ENCODE measurements at regions not wholly inside any gene's neighbourhood (a gene's known extent, or its start where the extent isn't known, plus 50 kb on each side); places are given as distances from the start of the nearest gene placed in this dataset.
A peak's percentile ranks its signal among the peaks of the same experiment; 100 is the strongest.

- H4K8ac ChIP-seq (ENCODE audit: low read length), result no peak overlapping the region
- no peaks in the 10 kb centered on the region for H3K9me3 ChIP-seq (ENCODE audit: control insufficient read depth, low read length)
- no peak overlapping the region for H2BK12ac ChIP-seq (ENCODE audit: low read length in 2 of 2)
- no peak overlapping the region for H3K14ac ChIP-seq (ENCODE audit: low read length in 2 of 2)
- H3K36me3 ChIP-seq (ENCODE audit: control insufficient read depth in 1 of 2, insufficient read depth in 2 of 2, low read depth in 1 of 2, low read length in 2 of 2), result no peaks in the 10 kb centered on the region
- no peak overlapping the region for H2AFZ ChIP-seq (ENCODE audit: low read depth, low read length)
- H2BK120ac ChIP-seq (ENCODE audit: low read depth, low read length), result no peak overlapping the region
- no peak for DNase-seq
- H2BK15ac ChIP-seq (ENCODE audit: low read depth, poor library complexity, severe bottlenecking), result no peak overlapping the region
- H3K4me3 ChIP-seq (ENCODE audit: insufficient read depth in 1 of 2, low read depth in 1 of 2, low read length in 2 of 2), result no peak overlapping the region
- no peaks in the 10 kb centered on the region for H3K27me3 ChIP-seq (ENCODE audit: control insufficient read depth in 1 of 2, insufficient read depth in 1 of 2, low read length in 2 of 2)
- H2AK5ac ChIP-seq (ENCODE audit: low read length, severe bottlenecking), result no peak overlapping the region
- H3K4ac ChIP-seq (ENCODE audit: low read depth in 1 of 2, low read length in 2 of 2), result no peak overlapping the region
- H2BK5ac ChIP-seq (ENCODE audit: low read depth, low read length, poor library complexity, severe bottlenecking), result no peak overlapping the region
- H3K79me1 ChIP-seq (replicated peaks; ENCODE audit: low read length, poor library complexity, severe bottlenecking), result no peaks in the 10 kb centered on the region
- no peak overlapping the region for H3K18ac ChIP-seq (ENCODE audit: low read depth in 1 of 2, low read length in 2 of 2)
- H3K23ac ChIP-seq (ENCODE audit: low read length in 2 of 2), result no peak overlapping the region
- no peak overlapping the region for H3K4me2 ChIP-seq (ENCODE audit: low read length, poor library complexity, severe bottlenecking)
- peaks cover 3% of the 10 kb centered on the region for H3K4me1 ChIP-seq (ENCODE audit: control insufficient read depth, insufficient read depth, low read depth, low read length)
- H3K9ac ChIP-seq (ENCODE audit: low read length), result no peak overlapping the region
- H4K91ac ChIP-seq (ENCODE audit: low read length), result no peak overlapping the region
- no peak overlapping the region for H3K27ac ChIP-seq (ENCODE audit: low read length, poor library complexity, severe bottlenecking)
Observed at GRCh38 chr20:11200423-11200822, 526.6 kb upstream of the JAG1 start.

- 40% methylated on average over 4 of the region's 4 CpGs for WGBS
- Histone ChIP-seq H3K4me3 (ENCODE audit: insufficient read depth in 1 of 2, low read depth in 1 of 2, low read length in 2 of 2) (no peak overlapping the region), H3K4ac (ENCODE audit: low read depth in 1 of 2, low read length in 2 of 2) (no peak overlapping the region), H2BK12ac (ENCODE audit: low read length in 2 of 2) (no peak overlapping the region), H3K27ac (ENCODE audit: low read length, poor library complexity, severe bottlenecking) (no peak overlapping the region), H2AFZ (ENCODE audit: low read depth, low read length) (no peak overlapping the region), H4K91ac (ENCODE audit: low read length) (no peak overlapping the region), H3K79me1 (replicated peaks; ENCODE audit: low read length, poor library complexity, severe bottlenecking) (no peaks in the 10 kb centered on the region), H3K4me2 (ENCODE audit: low read length, poor library complexity, severe bottlenecking) (no peak overlapping the region), H3K18ac (ENCODE audit: low read depth in 1 of 2, low read length in 2 of 2) (no peak overlapping the region), H2BK120ac (ENCODE audit: low read depth, low read length) (no peak overlapping the region), H3K27me3 (ENCODE audit: control insufficient read depth in 1 of 2, insufficient read depth in 1 of 2, low read length in 2 of 2) (peaks cover 0 to 7% of the 10 kb centered on the region in 2 experiments), H3K9me3 (ENCODE audit: control insufficient read depth, low read length) (no peaks in the 10 kb centered on the region), H3K36me3 (ENCODE audit: control insufficient read depth in 1 of 2, insufficient read depth in 2 of 2, low read depth in 1 of 2, low read length in 2 of 2) (no peaks in the 10 kb centered on the region), H4K8ac (ENCODE audit: low read length) (no peak overlapping the region), H2BK15ac (ENCODE audit: low read depth, poor library complexity, severe bottlenecking) (no peak overlapping the region), H3K4me1 (ENCODE audit: control insufficient read depth, insufficient read depth, low read depth, low read length) (peaks cover 4% of the 10 kb centered on the region), H2AK5ac (ENCODE audit: low read length, severe bottlenecking) (no peak overlapping the region), H3K23ac (ENCODE audit: low read length in 2 of 2) (no peak overlapping the region), H2BK5ac (ENCODE audit: low read depth, low read length, poor library complexity, severe bottlenecking) (no peak overlapping the region), H3K14ac (ENCODE audit: low read length in 2 of 2) (no peak overlapping the region), H3K9ac (ENCODE audit: low read length) (no peak overlapping the region)
- DNase-seq, result peak; percentile 74
Observed at GRCh38 chr20:11204926-11205768, 531.3 kb upstream of the JAG1 start.

- Histone ChIP-seq H3K14ac (ENCODE audit: low read length in 2 of 2) (no peak overlapping the region), H3K9me3 (ENCODE audit: control insufficient read depth, low read length) (no peaks in the 10 kb centered on the region), H3K4me3 (ENCODE audit: insufficient read depth in 1 of 2, low read depth in 1 of 2, low read length in 2 of 2) (no peak overlapping the region), H4K8ac (ENCODE audit: low read length) (no peak overlapping the region), H3K4me2 (ENCODE audit: low read length, poor library complexity, severe bottlenecking) (no peak overlapping the region), H2AK5ac (ENCODE audit: low read length, severe bottlenecking) (no peak overlapping the region), H3K23ac (ENCODE audit: low read length in 2 of 2) (no peak overlapping the region), H2BK5ac (ENCODE audit: low read depth, low read length, poor library complexity, severe bottlenecking) (no peak overlapping the region), H3K18ac (ENCODE audit: low read depth in 1 of 2, low read length in 2 of 2) (no peak overlapping the region), H2BK12ac (ENCODE audit: low read length in 2 of 2) (no peak overlapping the region), H2BK15ac (ENCODE audit: low read depth, poor library complexity, severe bottlenecking) (no peak overlapping the region), H3K36me3 (ENCODE audit: control insufficient read depth in 1 of 2, insufficient read depth in 2 of 2, low read depth in 1 of 2, low read length in 2 of 2) (no peaks in the 10 kb centered on the region), H3K27ac (ENCODE audit: low read length, poor library complexity, severe bottlenecking) (no peak overlapping the region), H3K4me1 (ENCODE audit: control insufficient read depth, insufficient read depth, low read depth, low read length) (peaks cover 4% of the 10 kb centered on the region), H3K4ac (ENCODE audit: low read depth in 1 of 2, low read length in 2 of 2) (no peak overlapping the region), H4K91ac (ENCODE audit: low read length) (no peak overlapping the region), H3K79me1 (replicated peaks; ENCODE audit: low read length, poor library complexity, severe bottlenecking) (no peaks in the 10 kb centered on the region), H3K9ac (ENCODE audit: low read length) (no peak overlapping the region), H2AFZ (ENCODE audit: low read depth, low read length) (no peak overlapping the region), H2BK120ac (ENCODE audit: low read depth, low read length) (no peak overlapping the region), H3K27me3 (ENCODE audit: control insufficient read depth in 1 of 2, insufficient read depth in 1 of 2, low read length in 2 of 2) (peaks cover 0 to 11% of the 10 kb centered on the region in 2 experiments)
- WGBS, result 86% methylated on average over 4 of the region's 4 CpGs
- DNase-seq, result no peak
Observed at GRCh38 chr20:11205769-11206362, 532.1 kb upstream of the JAG1 start.

- Histone ChIP-seq H3K4me2 (ENCODE audit: low read length, poor library complexity, severe bottlenecking) (no peak overlapping the region), H3K4me1 (ENCODE audit: control insufficient read depth, insufficient read depth, low read depth, low read length) (peaks cover 4% of the 10 kb centered on the region), H3K4me3 (ENCODE audit: insufficient read depth in 1 of 2, low read depth in 1 of 2, low read length in 2 of 2) (no peak overlapping the region), H2AK5ac (ENCODE audit: low read length, severe bottlenecking) (no peak overlapping the region), H4K8ac (ENCODE audit: low read length) (no peak overlapping the region), H3K27ac (ENCODE audit: low read length, poor library complexity, severe bottlenecking) (peak overlapping the region; percentile 63), H3K9ac (ENCODE audit: low read length) (no peak overlapping the region), H3K9me3 (ENCODE audit: control insufficient read depth, low read length) (no peaks in the 10 kb centered on the region), H3K18ac (ENCODE audit: low read depth in 1 of 2, low read length in 2 of 2) (no peak overlapping the region), H2BK5ac (ENCODE audit: low read depth, low read length, poor library complexity, severe bottlenecking) (no peak overlapping the region), H3K27me3 (ENCODE audit: control insufficient read depth in 1 of 2, insufficient read depth in 1 of 2, low read length in 2 of 2) (peaks cover 0 to 17% of the 10 kb centered on the region in 2 experiments), H3K36me3 (ENCODE audit: control insufficient read depth in 1 of 2, insufficient read depth in 2 of 2, low read depth in 1 of 2, low read length in 2 of 2) (no peaks in the 10 kb centered on the region), H3K23ac (ENCODE audit: low read length in 2 of 2) (no peak overlapping the region), H2BK120ac (ENCODE audit: low read depth, low read length) (no peak overlapping the region), H3K4ac (ENCODE audit: low read depth in 1 of 2, low read length in 2 of 2) (no peak overlapping the region), H2BK15ac (ENCODE audit: low read depth, poor library complexity, severe bottlenecking) (no peak overlapping the region), H2AFZ (ENCODE audit: low read depth, low read length) (no peak overlapping the region), H3K14ac (ENCODE audit: low read length in 2 of 2) (no peak overlapping the region), H3K79me1 (replicated peaks; ENCODE audit: low read length, poor library complexity, severe bottlenecking) (no peaks in the 10 kb centered on the region), H4K91ac (ENCODE audit: low read length) (no peak overlapping the region), H2BK12ac (ENCODE audit: low read length in 2 of 2) (no peak overlapping the region)
- 52% methylated on average over 9 of the region's 10 CpGs for WGBS
- DNase-seq, result peak; percentile 65
Observed at GRCh38 chr20:11207749-11208502, 534.1 kb upstream of the JAG1 start.

Measured in mesenchymal stem cell (in vitro differentiated cells and primary cell).